Esophagus squamous epithelium (tissue), 4 donors: ENCODE measurements at regions not wholly inside any gene's neighbourhood (a gene's known extent, or its start where the extent isn't known, plus 50 kb on each side); places are given as distances from the start of the nearest gene placed in this dataset.

Experiments used
- POLR2A ChIP-seq, 4 donors: fragments of 450-650 bp; IDR thresholded peaks; one replicate each; pipeline ENCODE4 v1.6.1; 2017; ENCODE audit warnings: antibody characterized with exemption in 4 of 4, mild to moderate bottlenecking in 4 of 4, moderate library complexity in 3 of 4
- TF ChIP-seq, protein P1 (sequence below), 6 experiments: fragments of 450-650 bp in 4 of 6; fragments of 200-600 bp in 2 of 6; sonication (generic) in 2 of 6; IDR thresholded peaks; one replicate each; pipeline ENCODE4 v1.5.1; 2016 to 2019; ENCODE audit warnings: antibody characterized with exemption in 6 of 6, mild to moderate bottlenecking in 4 of 6, moderate library complexity in 4 of 6

DNA sequence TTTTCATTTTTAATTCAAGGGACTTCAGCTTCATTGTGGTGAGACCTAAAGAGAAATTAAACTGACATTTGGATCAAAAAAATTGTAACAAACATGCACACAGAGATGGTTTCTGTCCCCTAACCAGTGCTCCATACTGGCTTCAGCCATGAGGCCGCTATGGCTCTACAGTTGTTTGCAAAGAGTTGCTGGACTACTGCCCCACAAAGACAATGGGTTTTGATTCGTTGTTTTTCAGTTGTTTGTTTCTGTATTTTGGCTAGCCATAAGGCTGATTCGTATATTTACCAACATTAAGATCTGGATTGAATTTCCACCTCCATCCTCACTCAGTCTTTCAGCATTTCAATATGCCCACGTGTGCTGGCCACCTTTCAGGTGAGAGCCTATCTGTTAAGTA, 163.7 kb upstream of the KIF2A start:
- TF ChIP-seq, protein P1, sequence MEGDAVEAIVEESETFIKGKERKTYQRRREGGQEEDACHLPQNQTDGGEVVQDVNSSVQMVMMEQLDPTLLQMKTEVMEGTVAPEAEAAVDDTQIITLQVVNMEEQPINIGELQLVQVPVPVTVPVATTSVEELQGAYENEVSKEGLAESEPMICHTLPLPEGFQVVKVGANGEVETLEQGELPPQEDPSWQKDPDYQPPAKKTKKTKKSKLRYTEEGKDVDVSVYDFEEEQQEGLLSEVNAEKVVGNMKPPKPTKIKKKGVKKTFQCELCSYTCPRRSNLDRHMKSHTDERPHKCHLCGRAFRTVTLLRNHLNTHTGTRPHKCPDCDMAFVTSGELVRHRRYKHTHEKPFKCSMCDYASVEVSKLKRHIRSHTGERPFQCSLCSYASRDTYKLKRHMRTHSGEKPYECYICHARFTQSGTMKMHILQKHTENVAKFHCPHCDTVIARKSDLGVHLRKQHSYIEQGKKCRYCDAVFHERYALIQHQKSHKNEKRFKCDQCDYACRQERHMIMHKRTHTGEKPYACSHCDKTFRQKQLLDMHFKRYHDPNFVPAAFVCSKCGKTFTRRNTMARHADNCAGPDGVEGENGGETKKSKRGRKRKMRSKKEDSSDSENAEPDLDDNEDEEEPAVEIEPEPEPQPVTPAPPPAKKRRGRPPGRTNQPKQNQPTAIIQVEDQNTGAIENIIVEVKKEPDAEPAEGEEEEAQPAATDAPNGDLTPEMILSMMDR (IDR thresholded peaks at IDR 0.05), result no peak
- TF ChIP-seq POLR2A (IDR thresholded peaks at IDR 0.05), result no peak
